K562 (cell line): ENCODE measurements at regions not wholly inside any gene's neighbourhood (a gene's known extent, or its start where the extent isn't known, plus 50 kb on each side); places are given as distances from the start of the nearest gene placed in this dataset.

ENCODE experiments used
- FOSL1 ChIP-seq: fragments of 200-800 bp; sonication (Bioruptor generic); conservative IDR thresholded peaks from 2 replicates; pipeline ENCODE4 v1.6.1; 2016; ENCODE audit warnings: missing genetic modification characterization, missing compliant biosample characterization
- GTF2E2 ChIP-seq: fragments of 200-800 bp; sonication (Bioruptor generic); IDR thresholded peaks from 2 replicates; pipeline ENCODE4 v1.6.1; 2016; ENCODE audit warnings: missing genetic modification characterization, missing compliant biosample characterization
- HDGF ChIP-seq: fragments of 450-650 bp; IDR thresholded peaks from 2 replicates; pipeline ENCODE4 v1.6.1; 2016
- MCM5 ChIP-seq: fragments of 450-650 bp; IDR thresholded peaks from 2 replicates; pipeline ENCODE4 v1.6.1; 2016; ENCODE audit warnings: low read depth
- NFATC3 ChIP-seq: fragments of 450-650 bp; IDR thresholded peaks from 2 replicates; pipeline ENCODE4 v1.6.1; 2017; ENCODE audit warnings: mild to moderate bottlenecking
- NFXL1 ChIP-seq: fragments of 450-650 bp; formaldehyde crosslinking; IDR thresholded peaks from 2 replicates; pipeline ENCODE4 v1.4.0; 2021; ENCODE audit warnings: mild to moderate bottlenecking
- RBM25 ChIP-seq: fragments of 200-400 bp; formaldehyde crosslinking; IDR thresholded peaks from 2 replicates; pipeline ENCODE4 v1.6.1; 2018; ENCODE audit warnings: low read length, low read depth, moderate library complexity; ENCODE audit not compliant: severe bottlenecking
- TCF7 ChIP-seq: sonication (generic); IDR thresholded peaks from 2 replicates; pipeline ENCODE4 v1.6.1; 2016; ENCODE audit warnings: antibody characterized with exemption, borderline replicate concordance
- TEAD1 ChIP-seq, 2 experiments: fragments of 450-650 bp in 1 of 2; sonication (generic) in 1 of 2; formaldehyde crosslinking; IDR thresholded peaks; 2 replicates each; pipeline versions ENCODE4 v1.4.0 to v1.8.0; 2020 to 2022; ENCODE audit warnings: mild to moderate bottlenecking in 2 of 2, missing genetic modification reagents in 1 of 2
- ZKSCAN8 ChIP-seq: fragments of 200-800 bp; sonication (Bioruptor generic); IDR thresholded peaks from 2 replicates; pipeline ENCODE4 v1.6.1; 2016; ENCODE audit warnings: missing genetic modification characterization, missing compliant biosample characterization
- ZNF583 ChIP-seq: fragments of 250-450 bp; sonication (Bioruptor Pico); IDR thresholded peaks from 2 replicates; pipeline ENCODE4 v1.4.0; 2020
- ZNF668 ChIP-seq: fragments of 250-450 bp; sonication (Bioruptor Pico); IDR thresholded peaks from 2 replicates; pipeline ENCODE4 v1.8.0; 2022; ENCODE audit warnings: mild to moderate bottlenecking, inconsistent platforms
- TF ChIP-seq, protein P1 (sequence below): sonication (generic); formaldehyde crosslinking; IDR thresholded peaks from 2 replicates; pipeline ENCODE4 v1.8.1; 2022; ENCODE audit warnings: missing genetic modification reagents
- TF ChIP-seq, protein P2 (sequence below): fragments of 450-650 bp; formaldehyde crosslinking; conservative IDR thresholded peaks from 2 replicates; pipeline ENCODE4 v1.4.0; 2022; ENCODE audit warnings: mild to moderate bottlenecking, missing genetic modification characterization
- TF ChIP-seq, protein P3 (sequence below): fragments of 450-650 bp; formaldehyde crosslinking; IDR thresholded peaks from 2 replicates; pipeline ENCODE4 v1.4.0; 2020; ENCODE audit warnings: mild to moderate bottlenecking, moderate library complexity
- TF ChIP-seq, protein P4 (sequence below): fragments of 150-350 bp; conservative IDR thresholded peaks from 2 replicates; pipeline ENCODE4 v1.6.1; 2014; ENCODE audit warnings: low read length
- TF ChIP-seq, protein P5 (sequence below): sonication (generic); formaldehyde crosslinking; IDR thresholded peaks from 2 replicates; pipeline ENCODE4 v1.8.1; 2022; ENCODE audit warnings: missing genetic modification reagents
- TF ChIP-seq, protein P6 (sequence below): sonication (generic); IDR thresholded peaks from 2 replicates; pipeline ENCODE4 v1.6.1; 2016

DNA sequence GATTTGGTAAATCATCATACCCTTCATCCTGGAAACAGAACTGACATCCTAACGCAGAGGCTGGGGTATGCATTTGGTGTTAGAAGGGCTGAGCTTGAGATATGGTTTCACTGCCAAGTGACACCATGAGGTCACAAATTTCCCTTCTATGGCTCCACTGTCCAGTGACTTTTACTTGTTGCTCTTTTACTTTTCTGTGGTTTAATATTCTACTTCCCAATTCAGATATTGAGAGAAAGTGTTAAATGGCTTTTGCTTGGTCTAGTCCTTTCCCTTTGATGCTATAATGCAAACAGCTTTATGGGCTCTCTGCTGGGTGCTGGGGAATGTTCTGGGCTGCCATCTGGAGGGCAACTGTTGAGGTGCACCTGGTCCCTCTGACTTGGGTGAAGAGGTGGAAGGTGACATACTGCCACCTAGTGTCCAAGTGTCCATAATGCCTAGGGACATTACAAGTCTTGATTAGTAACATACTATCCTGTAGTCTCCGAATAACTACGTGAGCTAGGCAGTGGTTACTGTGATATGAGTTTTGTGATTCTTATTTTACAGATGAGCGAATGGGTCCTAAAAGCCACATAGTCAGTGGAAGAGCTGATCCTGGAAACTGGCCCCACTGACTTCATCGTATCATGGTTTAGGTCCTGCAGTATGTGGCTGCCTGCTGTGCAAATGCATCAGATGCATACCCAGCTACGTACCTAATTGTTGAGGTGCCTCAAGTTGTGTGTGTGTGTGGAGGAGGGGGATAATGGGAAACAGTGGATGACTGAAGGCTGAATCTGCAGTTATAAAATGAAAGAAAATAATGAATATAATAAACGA is 149.1 kb upstream of the RAG2 start (continued):
- TF ChIP-seq, protein P1, sequence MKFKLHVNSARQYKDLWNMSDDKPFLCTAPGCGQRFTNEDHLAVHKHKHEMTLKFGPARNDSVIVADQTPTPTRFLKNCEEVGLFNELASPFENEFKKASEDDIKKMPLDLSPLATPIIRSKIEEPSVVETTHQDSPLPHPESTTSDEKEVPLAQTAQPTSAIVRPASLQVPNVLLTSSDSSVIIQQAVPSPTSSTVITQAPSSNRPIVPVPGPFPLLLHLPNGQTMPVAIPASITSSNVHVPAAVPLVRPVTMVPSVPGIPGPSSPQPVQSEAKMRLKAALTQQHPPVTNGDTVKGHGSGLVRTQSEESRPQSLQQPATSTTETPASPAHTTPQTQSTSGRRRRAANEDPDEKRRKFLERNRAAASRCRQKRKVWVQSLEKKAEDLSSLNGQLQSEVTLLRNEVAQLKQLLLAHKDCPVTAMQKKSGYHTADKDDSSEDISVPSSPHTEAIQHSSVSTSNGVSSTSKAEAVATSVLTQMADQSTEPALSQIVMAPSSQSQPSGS = no peak
- 0 out of 4 replicates have a peak, but pooled peaks of 1 of the 2 experiments have one; percentile 58 for TF ChIP-seq TEAD1 (CRISPR knock-in tag; IDR thresholded peaks at IDR 0.05)
- TF ChIP-seq RBM25 = no peak
- TF ChIP-seq, protein P2, sequence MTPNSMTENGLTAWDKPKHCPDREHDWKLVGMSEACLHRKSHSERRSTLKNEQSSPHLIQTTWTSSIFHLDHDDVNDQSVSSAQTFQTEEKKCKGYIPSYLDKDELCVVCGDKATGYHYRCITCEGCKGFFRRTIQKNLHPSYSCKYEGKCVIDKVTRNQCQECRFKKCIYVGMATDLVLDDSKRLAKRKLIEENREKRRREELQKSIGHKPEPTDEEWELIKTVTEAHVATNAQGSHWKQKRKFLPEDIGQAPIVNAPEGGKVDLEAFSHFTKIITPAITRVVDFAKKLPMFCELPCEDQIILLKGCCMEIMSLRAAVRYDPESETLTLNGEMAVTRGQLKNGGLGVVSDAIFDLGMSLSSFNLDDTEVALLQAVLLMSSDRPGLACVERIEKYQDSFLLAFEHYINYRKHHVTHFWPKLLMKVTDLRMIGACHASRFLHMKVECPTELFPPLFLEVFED (CRISPR knock-in tag) = no peak
- TF ChIP-seq TCF7 = no peak
- TF ChIP-seq GTF2E2 (tag) = no peak
- no peak for TF ChIP-seq MCM5
- TF ChIP-seq NFATC3 = no peak
- TF ChIP-seq, protein P3, sequence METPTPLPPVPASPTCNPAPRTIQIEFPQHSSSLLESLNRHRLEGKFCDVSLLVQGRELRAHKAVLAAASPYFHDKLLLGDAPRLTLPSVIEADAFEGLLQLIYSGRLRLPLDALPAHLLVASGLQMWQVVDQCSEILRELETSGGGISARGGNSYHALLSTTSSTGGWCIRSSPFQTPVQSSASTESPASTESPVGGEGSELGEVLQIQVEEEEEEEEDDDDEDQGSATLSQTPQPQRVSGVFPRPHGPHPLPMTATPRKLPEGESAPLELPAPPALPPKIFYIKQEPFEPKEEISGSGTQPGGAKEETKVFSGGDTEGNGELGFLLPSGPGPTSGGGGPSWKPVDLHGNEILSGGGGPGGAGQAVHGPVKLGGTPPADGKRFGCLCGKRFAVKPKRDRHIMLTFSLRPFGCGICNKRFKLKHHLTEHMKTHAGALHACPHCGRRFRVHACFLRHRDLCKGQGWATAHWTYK (CRISPR knock-in tag) = no peak
- no peak for TF ChIP-seq FOSL1 (tag)
- TF ChIP-seq ZNF583 (CRISPR knock-in tag) = no peak
- TF ChIP-seq HDGF = no peak
- TF ChIP-seq, protein P4, sequence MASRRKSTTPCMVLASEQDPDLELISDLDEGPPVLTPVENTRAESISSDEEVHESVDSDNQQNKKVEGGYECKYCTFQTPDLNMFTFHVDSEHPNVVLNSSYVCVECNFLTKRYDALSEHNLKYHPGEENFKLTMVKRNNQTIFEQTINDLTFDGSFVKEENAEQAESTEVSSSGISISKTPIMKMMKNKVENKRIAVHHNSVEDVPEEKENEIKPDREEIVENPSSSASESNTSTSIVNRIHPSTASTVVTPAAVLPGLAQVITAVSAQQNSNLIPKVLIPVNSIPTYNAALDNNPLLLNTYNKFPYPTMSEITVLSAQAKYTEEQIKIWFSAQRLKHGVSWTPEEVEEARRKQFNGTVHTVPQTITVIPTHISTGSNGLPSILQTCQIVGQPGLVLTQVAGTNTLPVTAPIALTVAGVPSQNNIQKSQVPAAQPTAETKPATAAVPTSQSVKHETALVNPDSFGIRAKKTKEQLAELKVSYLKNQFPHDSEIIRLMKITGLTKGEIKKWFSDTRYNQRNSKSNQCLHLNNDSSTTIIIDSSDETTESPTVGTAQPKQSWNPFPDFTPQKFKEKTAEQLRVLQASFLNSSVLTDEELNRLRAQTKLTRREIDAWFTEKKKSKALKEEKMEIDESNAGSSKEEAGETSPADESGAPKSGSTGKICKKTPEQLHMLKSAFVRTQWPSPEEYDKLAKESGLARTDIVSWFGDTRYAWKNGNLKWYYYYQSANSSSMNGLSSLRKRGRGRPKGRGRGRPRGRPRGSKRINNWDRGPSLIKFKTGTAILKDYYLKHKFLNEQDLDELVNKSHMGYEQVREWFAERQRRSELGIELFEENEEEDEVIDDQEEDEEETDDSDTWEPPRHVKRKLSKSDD = no peak
- TF ChIP-seq ZNF668 = no peak
- TF ChIP-seq, protein P5, sequence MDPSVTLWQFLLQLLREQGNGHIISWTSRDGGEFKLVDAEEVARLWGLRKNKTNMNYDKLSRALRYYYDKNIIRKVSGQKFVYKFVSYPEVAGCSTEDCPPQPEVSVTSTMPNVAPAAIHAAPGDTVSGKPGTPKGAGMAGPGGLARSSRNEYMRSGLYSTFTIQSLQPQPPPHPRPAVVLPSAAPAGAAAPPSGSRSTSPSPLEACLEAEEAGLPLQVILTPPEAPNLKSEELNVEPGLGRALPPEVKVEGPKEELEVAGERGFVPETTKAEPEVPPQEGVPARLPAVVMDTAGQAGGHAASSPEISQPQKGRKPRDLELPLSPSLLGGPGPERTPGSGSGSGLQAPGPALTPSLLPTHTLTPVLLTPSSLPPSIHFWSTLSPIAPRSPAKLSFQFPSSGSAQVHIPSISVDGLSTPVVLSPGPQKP (CRISPR knock-in tag) = no peak
- TF ChIP-seq, protein P6, sequence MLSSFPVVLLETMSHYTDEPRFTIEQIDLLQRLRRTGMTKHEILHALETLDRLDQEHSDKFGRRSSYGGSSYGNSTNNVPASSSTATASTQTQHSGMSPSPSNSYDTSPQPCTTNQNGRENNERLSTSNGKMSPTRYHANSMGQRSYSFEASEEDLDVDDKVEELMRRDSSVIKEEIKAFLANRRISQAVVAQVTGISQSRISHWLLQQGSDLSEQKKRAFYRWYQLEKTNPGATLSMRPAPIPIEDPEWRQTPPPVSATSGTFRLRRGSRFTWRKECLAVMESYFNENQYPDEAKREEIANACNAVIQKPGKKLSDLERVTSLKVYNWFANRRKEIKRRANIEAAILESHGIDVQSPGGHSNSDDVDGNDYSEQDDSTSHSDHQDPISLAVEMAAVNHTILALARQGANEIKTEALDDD = peak; percentile 44; the same call in 1 of the 2 replicates
- no peak for TF ChIP-seq NFXL1 (CRISPR knock-in tag)
- TF ChIP-seq ZKSCAN8 (CRISPR knock-in tag) = no peak
